HG02798 (cell line): ENCODE measurements at regions not wholly inside any gene's neighbourhood (a gene's known extent, or its start where the extent isn't known, plus 50 kb on each side); places are given as distances from the start of the nearest gene placed in this dataset.
"Not testable (repeated sequence)": the region's sequence is repeated elsewhere in the genome, so short reads cannot be mapped to it uniquely, and the experiment has no call there.

ENCODE experiments used
- ATAC-seq: cut with Tn5 transposase; IDR thresholded peaks from one replicate; pipeline ENCODE4 v1.9.1; 2021; ENCODE audit warnings: mild to moderate bottlenecking; ENCODE audit not compliant: unreplicated experiment, poor library complexity

- ATAC-seq: no peak
Measured at GRCh38 chr2:144780983-144781382, 261.1 kb upstream of the ZEB2 start.

GRCh38 chr2:144776766-144777165 is 256.8 kb upstream of the ZEB2 start:
- ATAC-seq: no peak

- ATAC-seq: no peak
Measured at GRCh38 chr2:144774809-144775208, 254.9 kb upstream of the ZEB2 start.

GRCh38 chr2:144771348-144771747 is 251.4 kb upstream of the ZEB2 start:
- ATAC-seq: no peak

- no peak for ATAC-seq
Measured at GRCh38 chr2:144770616-144771230, 250.8 kb upstream of the ZEB2 start.

- ATAC-seq: not testable (repeated sequence)
Measured at GRCh38 chr2:144760939-144761338, 241.0 kb upstream of the ZEB2 start.

- ATAC-seq: no peak
Measured at GRCh38 chr2:144759746-144760145, 239.8 kb upstream of the ZEB2 start.

GRCh38 chr2:144758196-144758595 is 238.3 kb upstream of the ZEB2 start:
- not testable (repeated sequence) for ATAC-seq

GRCh38 chr2:144753416-144753815 is 233.5 kb upstream of the ZEB2 start:
- no peak for ATAC-seq

GRCh38 chr2:144751142-144751905 is 231.4 kb upstream of the ZEB2 start:
- ATAC-seq: no peak

GRCh38 chr2:144749188-144749587 is 229.3 kb upstream of the ZEB2 start:
- no peak for ATAC-seq

GRCh38 chr2:144748443-144748842 is 228.5 kb upstream of the ZEB2 start:
- no peak for ATAC-seq

- no peak for ATAC-seq
Measured at GRCh38 chr2:144747571-144747970, 227.7 kb upstream of the ZEB2 start.

- ATAC-seq: no peak
Measured at GRCh38 chr2:144745424-144745823, 225.5 kb upstream of the ZEB2 start.

GRCh38 chr2:144738749-144739148 is 218.8 kb upstream of the ZEB2 start:
- no peak for ATAC-seq

- ATAC-seq: no peak
Measured at GRCh38 chr2:144730711-144731110, 210.8 kb upstream of the ZEB2 start.

GRCh38 chr2:144724460-144724859 is 204.5 kb upstream of the ZEB2 start:
- not testable (repeated sequence) for ATAC-seq

- ATAC-seq: no peak
Measured at GRCh38 chr2:144718376-144718775, 198.5 kb upstream of the ZEB2 start.

GRCh38 chr2:144715992-144716391 is 196.1 kb upstream of the ZEB2 start:
- ATAC-seq: no peak

- ATAC-seq: no peak
Measured at GRCh38 chr2:144713410-144713809, 193.5 kb upstream of the ZEB2 start.

GRCh38 chr2:144712550-144712940 is 192.6 kb upstream of the ZEB2 start:
- no peak for ATAC-seq
